ENCODE measurements at regions not wholly inside any gene's neighbourhood (a gene's known extent, or its start where the extent isn't known, plus 50 kb on each side); places are given as distances from the start of the nearest gene placed in this dataset.

DNA sequence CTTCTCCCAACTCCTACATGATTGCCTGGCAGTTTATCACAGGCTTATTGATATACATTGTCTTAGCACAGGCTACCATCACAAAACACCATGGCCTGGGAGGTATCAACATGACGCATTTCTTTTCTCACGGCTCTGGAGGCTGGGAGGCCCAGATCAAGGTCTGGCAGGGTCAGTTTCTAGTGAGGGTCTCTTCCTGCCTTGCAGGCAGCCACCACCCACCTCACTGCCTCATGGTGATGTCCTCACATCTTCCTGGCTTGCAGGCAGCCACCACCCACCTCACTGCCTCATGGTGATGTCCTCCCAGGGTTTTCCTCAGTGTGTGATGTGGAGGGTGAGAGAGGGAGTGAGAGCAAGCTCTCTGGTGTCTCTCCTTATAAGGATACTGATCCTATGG, 599.3 kb upstream of the MKI67 start:
- DNase-seq: no peak

DNA sequence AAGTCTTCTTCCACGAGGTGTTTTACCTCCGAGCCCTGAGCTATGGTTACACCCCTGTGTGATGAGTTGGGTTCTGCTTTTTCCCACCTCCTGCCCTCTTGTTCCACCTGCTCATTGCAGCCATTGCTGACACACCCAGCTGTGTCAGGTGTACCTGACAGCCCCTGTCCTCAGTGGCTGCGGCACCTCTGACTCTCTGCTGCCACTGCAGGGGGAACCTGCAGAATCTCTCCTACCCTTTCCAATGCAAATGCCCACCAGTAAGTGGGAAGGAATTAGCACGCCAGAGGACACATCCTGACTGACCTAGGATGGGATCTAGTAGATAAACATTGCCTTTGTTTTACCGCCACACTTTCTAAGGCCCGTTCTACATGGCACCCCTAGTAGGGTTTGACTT, 600.9 kb upstream of the MKI67 start:
- DNase-seq: no peak

DNA sequence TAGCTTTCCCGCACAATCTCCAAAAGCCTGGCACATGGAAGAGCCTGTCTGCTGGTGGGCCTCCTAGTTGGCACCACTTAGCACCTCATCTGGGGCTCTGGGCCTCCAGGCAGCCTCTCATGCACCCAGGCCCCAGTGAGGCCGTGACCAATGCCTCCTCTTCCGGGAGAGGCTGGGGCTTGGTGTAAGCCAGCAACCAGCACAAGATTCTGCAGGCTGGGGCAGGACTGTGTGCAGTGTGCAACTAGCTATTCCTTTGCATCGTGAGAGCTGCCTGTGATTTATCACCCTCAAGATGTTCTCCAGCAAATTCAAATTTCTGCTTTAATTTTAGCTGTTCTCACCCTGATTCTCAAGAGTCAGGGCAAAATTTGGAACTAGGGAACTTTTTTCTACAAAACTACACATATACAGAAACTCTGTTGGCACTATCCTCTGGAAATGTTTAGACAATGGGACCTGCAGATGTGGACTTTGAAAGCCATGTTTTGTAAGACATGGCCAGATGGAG, 603.7 kb upstream of the MKI67 start:
- DNase-seq: no peak

DNA sequence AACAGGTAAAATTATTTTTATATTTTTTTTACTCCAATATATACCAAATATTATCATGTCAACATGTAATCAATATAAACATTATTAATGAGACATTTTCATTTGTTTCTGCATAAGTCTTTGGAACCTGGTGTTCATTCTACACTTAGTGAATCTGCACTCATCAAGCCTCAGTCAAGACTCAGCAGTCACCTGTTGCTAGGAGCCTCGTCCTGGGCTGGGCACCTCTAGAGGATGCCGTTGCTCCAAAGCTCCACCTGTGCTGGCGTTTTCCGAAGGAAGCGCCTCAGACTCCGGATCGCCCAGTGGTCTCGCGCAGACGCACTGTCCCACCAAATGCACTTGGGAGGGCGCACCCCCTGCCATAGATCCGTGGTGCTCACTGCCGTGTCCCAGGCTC, 604.7 kb upstream of the MKI67 start:
- DNase-seq: no peak

DNA sequence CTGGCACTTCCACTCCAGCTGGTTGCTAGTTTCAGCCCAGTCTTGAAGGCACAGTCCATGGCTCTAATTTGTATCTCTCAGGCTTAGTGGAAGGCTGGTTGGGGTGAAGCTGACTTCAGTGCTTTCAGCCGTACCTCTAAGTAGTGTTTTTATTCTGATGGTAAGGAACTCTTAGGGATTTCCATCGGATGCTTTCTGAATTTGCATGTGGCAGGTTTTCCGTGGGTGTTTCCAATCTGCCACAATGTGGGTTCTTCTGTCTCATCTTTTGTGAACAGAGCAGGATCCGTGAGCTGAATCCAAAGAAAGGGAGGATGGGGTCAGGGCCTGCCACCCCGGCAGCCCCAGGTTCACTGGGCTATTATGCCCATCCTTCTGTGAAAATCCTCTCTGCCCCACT, 607.9 kb upstream of the MKI67 start:
- no peak for DNase-seq

DNA sequence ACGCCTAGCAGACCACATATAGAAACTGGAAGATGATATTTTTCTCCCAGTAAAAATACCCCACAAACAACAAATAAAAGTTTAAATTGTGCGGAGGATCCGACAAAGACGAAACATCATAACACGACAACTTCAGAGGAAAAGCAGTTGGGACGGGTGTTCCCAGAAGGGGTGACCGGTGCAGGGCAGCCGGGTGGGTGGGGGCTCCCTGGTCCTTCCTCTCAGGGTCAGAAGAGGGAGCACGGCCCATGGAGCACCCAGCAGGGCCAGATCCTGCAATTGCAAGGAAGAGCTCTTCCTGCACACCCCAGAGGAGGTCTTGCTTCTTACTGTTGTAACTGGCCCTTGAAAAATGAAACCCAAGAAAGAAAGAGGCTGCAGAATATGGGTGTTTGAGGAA, 608.5 kb upstream of the MKI67 start:
- DNase-seq: no peak

DNA sequence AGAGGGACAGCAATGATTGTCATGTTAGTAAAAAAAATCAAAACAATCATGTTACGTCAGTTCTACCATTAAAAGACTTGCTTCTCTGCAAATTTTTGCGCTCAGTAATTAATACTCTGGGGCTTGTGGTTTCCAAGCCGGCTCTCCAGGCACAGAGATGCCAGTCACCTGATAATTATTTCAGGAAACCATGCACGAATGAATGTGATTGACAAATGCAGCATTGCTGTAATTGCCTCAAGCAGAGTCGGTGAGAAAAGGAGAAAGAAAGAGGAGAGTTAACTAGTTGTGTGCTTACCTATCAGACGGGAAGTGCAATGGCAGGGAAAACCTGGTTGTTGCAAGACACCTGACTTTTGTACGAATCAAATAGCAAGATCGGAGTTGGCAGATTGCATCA, 609.8 kb upstream of the MKI67 start:
- no peak for DNase-seq

DNA sequence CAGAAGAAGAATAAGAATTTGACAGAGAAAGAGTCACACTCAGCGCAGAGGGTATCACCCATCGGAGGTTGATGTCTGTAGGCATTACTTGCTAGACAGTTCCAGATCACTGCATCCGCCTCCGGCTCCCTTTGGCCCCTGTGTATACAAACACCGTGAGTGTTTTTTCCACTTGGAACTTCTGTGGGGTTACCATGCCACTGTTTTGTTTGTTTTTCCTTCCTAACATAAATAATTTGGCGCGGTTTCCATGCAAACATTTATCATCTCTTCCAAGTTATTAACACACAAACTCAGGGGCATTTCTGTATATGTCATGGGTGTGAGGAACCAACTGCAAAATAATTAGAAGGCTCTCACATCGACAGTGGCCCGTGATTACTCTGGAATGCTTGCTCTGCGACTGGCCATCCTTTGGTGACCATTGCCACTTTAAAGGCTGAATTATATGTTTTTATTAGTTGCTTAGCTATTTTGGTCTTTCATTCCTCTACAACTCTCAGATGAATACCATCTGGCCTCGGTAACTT, 612.2 kb upstream of the MKI67 start:
- DNase-seq: no peak

DNA sequence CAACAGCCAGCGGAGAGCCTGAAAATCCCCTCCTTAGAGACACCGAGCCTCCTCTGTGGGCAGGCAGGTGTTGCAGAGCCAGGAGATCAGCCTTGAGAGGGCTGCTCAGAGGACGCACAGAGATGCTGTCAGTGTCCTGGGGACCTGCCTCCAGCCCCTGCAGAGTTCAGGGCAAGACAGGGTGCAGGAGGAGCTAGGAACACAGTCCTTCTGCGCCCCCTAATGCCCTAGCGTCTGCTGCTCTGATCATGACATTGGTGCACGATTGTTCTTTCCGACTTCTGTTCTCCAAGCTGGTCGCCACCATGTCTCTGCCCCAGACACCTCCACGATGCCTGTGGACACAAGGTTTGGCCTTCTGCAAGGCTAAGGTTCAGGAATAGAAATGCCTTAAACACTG, 613.7 kb upstream of the MKI67 start:
- no peak for DNase-seq

DNA sequence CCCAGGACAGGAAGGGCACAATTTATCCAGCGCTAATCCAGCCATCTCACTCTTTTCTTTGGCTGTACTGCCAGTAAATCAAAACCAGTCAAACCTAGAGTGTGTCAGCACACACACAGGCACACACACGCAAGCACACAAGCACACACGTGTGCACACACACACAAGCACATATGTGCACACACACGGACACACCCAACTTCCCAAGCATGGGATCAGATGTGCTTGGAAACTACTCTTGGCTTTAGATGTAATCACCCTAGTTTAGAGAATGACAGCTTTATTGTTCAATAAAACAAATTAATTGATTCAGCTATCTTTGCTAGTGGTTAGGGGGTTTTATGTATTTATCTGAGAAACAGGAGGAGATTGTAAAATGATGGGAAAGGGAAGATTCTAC, 615.0 kb upstream of the MKI67 start:
- no peak for DNase-seq

DNA sequence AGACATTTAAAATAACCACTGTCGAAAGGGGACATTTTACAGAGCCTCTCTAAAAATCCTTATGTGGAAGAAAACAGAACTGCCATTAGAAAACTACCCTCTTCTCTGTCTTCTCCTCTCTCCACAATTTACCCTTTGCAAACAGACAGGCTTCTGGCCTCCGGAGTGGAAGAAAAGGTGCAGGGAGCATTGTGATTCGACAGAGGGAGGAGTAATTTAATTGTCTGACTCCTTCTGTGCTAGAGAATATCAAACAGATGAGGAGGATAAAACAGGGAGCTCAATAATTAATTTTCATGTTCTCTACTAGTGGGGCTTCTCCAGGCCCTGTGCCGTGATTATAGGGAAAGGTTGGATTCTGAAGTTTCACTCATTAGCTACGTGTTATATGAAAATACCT, 615.5 kb upstream of the MKI67 start:
- no peak for DNase-seq

DNA sequence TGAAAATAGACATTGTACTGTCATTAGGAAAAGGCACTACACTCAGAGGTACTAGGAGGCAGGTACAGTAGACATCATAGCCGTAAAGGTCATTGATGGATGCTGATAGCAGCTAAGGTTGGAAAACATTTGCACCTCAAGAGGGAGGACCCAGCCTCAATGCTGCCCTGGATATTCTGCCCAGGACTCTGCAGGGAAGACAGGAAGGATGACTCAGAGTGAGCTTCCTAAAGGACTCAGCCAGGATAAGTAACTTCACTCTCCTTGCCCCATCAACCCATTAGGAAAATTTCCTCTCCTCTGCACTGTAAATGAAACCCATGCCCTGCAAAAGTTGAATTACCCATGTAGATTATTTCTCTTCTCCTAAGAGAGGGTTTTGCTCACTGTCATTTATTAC, 617.9 kb upstream of the MKI67 start:
- no peak for DNase-seq

DNA sequence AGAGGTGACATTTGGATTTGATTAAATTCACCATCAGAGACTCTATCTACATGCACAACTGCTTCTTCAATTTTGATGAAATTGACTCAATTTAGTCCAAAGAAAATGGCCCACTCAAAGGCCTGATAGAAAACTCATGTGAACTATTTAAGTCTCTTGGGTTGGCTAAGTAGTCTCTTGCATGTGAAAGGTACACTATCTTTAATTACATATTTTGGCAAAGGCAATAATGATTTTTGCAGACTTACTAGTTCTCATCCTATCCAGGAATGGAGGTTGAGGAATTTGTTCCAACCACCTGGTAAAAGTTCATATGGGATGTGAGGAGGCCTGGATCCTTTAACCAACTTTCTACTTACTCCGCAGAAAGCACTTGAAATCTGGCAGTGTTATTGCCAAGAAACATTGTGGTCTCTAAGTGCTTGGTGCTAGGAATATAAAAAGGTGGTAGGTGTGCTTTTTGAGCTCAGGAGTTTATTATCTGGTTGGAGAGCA, 618.6 kb upstream of the MKI67 start:
- DNase-seq: no peak

DNA sequence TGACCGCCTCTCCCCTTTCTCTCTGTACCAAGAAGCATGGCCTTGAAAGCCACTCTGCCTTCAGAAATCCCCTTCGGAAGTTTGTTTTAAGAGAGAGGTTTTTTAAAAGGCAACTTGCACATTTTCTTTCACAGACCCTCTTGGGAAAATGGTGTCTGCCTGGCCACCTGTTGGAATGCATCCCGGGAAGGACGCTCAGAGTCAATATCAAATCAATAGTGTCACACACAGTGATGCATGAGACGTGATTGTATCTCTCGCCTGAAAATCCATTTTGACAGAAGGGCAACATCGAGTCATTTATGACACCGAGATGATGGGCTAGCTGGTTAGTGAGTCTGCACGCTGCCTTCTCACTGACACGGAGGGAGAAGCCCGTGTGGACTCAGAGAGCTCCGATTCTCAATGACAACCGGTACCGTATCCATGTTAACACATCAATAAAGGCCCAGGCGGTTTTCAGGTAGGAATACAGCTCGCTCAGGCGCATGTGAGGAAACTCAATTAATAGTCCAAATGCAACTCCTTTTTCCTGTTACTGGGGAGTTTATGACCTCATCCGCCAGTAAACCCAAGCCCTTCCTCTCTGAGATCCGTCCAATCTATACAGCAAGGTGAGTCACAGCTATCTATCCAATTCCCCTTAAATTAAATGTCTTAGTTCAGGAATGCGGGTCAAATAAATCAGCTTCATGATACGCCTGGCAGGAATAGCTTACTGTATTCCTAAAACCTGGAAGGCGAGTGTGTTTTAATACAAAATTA, 621.5 kb upstream of the MKI67 start:
- no peak for DNase-seq

DNA sequence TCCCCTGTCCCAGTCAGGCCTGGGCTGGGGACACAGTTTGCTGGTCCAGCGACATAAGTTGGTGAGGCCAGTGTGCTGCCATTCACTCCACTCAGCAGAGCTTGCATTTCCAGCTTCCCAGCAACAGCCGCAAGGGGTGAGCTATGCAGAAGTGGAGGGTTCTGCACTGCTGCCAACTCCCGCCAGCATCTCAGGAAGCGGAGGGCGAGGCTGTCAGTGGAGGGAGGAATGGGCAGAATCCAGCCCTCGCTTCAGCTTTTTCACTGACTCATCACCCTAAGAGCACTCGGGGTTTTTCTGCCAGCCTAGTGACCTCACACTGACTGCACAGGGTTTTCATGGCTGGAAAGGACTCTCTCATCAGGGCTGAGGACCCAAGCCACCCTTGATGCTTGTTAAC, 625.1 kb upstream of the MKI67 start:
- DNase-seq: no peak

DNA sequence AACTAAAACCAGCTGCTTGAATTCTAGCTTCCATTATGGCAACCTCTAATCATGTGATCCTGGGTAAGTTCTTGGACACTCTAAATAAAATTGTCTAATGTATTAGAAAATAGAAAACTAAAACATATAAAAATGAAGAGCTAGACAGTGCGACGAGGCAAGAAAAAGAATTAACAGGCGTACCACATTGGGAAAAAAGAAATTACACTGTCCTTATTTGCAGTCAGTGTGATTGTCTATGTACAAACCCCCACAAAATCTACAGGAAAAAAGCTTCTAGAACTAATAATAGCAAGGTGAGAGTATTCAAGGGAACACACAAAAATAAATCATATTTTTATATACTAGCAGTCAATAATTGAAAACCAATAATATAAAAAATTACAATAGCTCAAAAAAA, 625.6 kb upstream of the MKI67 start:
- no peak for DNase-seq

DNA sequence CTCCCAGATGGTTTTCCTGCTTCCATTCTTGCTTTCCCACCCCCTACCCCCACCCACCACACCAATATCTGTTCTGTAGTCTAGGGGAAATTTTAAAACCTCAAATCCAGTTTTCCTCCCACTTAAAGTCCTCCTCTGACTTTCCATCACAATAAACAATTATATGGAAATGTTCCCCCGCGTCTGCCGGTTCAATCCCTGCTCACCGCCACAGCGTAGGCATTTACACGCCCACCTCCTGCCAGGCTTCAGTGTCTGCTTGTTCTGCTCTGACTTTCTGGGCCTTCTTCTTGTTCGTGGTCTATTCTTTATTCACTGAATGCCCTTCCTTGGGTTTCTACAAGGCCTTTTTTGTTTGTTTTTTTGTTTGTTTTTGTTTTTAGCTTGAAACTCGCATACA, 633.0 kb upstream of the MKI67 start:
- no peak for DNase-seq

DNA sequence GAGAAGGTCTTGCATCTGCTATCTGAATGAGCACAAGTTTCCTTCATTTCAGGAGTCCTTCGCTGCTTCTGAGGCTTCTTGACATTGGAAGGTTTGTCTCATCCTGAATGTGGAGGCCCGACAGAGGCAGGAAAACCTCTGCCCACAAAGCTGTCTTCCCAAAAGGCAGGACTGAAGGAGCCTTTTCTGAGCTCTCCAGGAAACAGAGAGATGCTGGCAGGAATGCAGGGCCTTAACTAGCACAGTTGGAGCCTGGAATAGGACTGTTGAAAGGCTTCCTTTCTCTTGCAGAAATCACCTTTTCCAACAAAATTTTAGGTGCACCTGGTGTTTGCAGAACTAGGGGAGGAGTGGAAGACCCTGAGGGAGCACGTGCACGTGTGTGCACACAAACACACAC, 637.4 kb upstream of the MKI67 start:
- DNase-seq: no peak

DNA sequence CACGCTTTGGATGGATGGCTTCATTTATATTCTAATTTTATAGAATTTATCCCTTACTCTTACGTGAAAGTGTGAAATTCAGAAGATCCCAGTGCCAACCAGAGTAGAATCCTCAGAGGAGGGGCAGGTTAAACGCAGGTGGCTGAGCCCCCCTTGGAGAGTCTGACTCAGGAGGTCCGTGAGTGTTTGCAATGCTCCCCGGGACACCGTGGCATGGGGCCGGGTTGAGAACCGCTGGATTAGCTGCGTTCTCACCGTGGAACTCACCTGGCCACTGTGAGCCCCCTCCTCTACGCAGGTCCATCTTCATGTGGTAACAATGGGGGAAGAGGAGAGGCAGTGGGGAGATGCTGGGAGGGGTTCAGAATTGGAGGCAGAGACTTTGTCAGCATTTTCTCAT, 638.0 kb upstream of the MKI67 start:
- no peak for DNase-seq

DNA sequence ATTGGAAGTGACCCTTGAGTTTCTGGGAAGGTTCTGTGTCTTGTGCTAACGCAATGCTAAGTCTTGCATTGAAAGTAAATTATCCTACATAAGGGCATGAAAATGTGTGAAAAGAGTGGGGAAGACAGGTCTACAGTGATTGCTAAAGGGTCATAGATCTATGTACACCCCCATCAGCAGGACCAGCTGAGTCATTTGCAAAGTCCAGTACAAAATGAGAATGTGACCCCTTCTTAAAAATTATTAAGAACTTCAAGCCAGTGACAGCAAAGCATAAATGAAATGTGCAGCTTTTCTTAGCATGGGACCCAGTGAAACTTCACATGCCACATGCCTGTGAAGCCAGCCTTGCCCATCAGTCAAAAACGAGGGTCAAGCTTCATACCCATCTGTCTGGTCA, 640.7 kb upstream of the MKI67 start:
- DNase-seq: no peak

DNA sequence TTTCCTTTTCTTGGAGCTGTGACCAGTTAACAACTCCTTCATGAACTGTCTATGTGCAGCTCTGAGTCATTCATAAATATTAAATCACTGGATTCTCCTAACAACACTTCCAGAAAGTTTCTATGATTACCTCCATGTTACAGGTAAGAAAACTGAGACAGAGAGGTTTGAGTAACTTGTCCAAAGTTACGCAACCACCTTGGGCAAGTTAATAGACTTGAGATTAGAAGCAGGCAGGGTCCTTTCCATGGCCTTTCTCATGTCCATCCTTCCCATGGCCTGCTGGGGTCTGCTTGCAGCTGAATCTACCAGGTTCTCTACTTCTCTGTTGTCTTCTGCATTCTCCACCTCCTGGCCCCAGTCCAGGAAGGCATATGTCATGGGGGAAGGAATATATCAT, 648.8 kb upstream of the MKI67 start:
- no peak for DNase-seq

DNA sequence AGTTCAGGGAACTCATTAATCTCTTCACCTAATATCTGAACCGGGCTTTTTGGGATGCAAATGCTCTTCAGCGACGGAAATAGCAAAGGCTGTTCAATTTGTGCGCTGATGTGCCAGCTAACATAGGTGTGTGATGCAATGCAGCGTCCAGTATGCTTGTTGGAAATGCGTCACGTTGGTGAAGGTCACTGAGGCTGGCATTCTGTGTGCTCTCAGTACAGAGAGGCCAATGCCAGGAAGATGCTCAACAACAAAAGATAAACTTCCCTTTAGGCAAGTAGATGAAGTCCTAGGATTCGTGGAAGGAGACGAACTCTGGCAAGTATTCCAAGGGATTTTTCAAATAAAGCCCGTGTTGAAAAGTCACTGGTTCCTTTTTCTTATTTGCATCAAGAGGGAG, 649.5 kb upstream of the MKI67 start:
- no peak for DNase-seq

DNA sequence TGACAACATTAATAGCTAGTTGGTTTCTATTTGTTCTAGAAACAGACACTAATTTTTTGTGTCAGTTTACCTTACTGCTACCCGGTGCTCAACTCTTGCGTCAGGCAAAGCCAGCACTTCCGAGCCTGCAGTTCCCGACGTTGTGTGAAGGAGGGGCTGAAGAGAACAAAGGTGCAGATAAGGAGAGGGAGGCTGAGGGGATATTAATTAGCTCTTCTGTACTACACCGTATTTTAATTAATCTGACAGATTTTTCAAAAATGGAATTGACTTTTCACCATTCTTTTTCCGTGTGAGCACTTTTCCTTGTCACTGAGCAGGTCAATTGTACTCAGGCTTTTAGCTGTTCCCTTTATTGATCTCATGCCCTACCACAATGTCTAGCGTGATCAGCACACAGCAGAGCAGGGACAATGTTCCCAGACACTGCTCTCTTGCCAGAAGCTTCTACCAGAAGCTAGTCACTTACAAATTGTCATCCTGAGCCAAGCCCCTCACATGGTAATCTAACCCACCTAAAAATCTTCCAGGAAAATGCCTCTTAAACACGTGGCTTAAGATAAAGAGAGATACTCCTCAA, 650.5 kb upstream of the MKI67 start:
- no peak for DNase-seq

DNA sequence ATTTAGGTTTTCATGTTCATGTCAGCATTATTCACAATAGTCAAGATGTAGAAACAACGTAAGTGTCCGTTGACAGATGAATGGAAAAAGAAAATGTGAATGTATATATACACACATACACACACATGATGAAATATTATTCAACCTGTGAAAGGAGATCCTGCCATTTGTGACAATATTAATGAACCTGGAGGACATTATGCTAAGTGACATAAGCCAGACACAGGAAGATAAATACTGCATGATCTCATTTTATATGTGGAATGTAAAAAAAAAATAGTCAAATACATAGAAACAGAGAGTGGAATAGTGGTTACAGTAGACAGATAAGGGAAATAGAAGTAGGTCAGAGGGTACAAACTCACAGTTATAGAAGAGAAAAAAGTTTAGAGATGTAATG, 651.1 kb upstream of the MKI67 start:
- DNase-seq: no peak

DNA sequence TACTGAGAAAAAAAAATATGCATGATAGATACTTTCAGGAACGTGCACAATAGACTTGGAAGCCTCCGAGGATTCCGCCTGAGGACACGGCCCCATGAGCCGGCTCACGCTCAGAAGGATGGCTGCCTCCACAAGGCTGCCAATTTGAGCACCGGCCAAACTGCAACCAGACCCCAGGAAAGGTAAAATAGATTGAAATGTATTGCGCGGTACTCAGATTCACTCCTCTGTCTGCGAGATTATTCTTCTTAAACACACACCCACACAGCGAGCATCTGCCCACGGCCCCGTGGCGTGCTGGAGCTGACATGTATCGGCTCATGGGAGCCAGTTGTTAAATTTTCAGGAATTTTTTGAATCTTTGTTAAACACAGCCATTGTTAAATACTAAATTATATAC, 653.2 kb upstream of the MKI67 start:
- DNase-seq: no peak

Data from activated CD8-positive, alpha-beta memory T cell treated with anti-CD3 and anti-CD28 coated beads, Interleukin-2, amount 50 U/mL, for 48 hours (primary cell).